ENCODE measurements at regions not wholly inside any gene's neighbourhood (a gene's known extent, or its start where the extent isn't known, plus 50 kb on each side); places are given as distances from the start of the nearest gene placed in this dataset.
A peak's percentile ranks its signal among the peaks of the same experiment; 100 is the strongest.

- Mint-ChIP-seq H3K36me3 (ENCODE audit: low read depth) (no peaks in the 10 kb centered on the region), H3K27me3 (no peaks in the 10 kb centered on the region), H3K27ac (no peak overlapping the region), H3K4me1 (ENCODE audit: low read depth) (peaks cover 84% of the 10 kb centered on the region), H3K9me3 (peaks cover 3% of the 10 kb centered on the region), H3K4me3 (no peak overlapping the region)
- Histone ChIP-seq H3K4me3 (ENCODE audit: low read length) (no peak overlapping the region), H3K36me3 (ENCODE audit: insufficient read depth, low read length) (no peaks in the 10 kb centered on the region), H3K27ac (ENCODE audit: low read depth in 1 of 2, low read length in 2 of 2) (no peak overlapping the region), H3K27me3 (ENCODE audit: control insufficient read depth in 1 of 2, insufficient read depth in 2 of 2, low read length in 2 of 2) (no peaks in the 10 kb centered on the region), H3K4me1 (ENCODE audit: insufficient read depth, low read length) (peaks cover 44% of the 10 kb centered on the region), H3K9me3 (ENCODE audit: control insufficient read depth in 1 of 2, insufficient read depth in 1 of 2, low read length in 2 of 2) (peaks cover 0 to 5% of the 10 kb centered on the region in 2 experiments)
- POLR2A ChIA-PET = no interaction called here
- intact Hi-C loops (cut with DNase I, micrococcal nuclease) = loop anchor here in 1 of 2 experiments (10.0 kb wide), 1 partner anchor 169 kb away; no protein-coding TSS in a partner anchor
- CTCF ChIA-PET = interaction anchor here (4.5 kb wide), 1 partner anchor 36 kb away, joined by 19 read pairs; no protein-coding TSS in a partner anchor
- TF ChIP-seq, protein P1, sequence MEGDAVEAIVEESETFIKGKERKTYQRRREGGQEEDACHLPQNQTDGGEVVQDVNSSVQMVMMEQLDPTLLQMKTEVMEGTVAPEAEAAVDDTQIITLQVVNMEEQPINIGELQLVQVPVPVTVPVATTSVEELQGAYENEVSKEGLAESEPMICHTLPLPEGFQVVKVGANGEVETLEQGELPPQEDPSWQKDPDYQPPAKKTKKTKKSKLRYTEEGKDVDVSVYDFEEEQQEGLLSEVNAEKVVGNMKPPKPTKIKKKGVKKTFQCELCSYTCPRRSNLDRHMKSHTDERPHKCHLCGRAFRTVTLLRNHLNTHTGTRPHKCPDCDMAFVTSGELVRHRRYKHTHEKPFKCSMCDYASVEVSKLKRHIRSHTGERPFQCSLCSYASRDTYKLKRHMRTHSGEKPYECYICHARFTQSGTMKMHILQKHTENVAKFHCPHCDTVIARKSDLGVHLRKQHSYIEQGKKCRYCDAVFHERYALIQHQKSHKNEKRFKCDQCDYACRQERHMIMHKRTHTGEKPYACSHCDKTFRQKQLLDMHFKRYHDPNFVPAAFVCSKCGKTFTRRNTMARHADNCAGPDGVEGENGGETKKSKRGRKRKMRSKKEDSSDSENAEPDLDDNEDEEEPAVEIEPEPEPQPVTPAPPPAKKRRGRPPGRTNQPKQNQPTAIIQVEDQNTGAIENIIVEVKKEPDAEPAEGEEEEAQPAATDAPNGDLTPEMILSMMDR (IDR thresholded peaks at IDR 0.05) = no peak
- DNase-seq (no peak), ATAC-seq (ENCODE audit: poor library complexity) (no peak)
Observed at GRCh38 chr2:100645695-100646429, 83.1 kb downstream of the PDCL3 start.

GRCh38 chr2:100647709-100648108, 84.9 kb downstream of the PDCL3 start:
- peaks cover 0 to 5% of the 10 kb centered on the region in 2 experiments for H3K9me3 ChIP-seq (ENCODE audit: control insufficient read depth in 1 of 2, insufficient read depth in 1 of 2, low read length in 2 of 2)
- POLR2A ChIA-PET = no interaction called here
- H3K27ac ChIP-seq (ENCODE audit: low read depth in 1 of 2, low read length in 2 of 2) = no peak overlapping the region
- TF ChIP-seq, protein P1 (IDR thresholded peaks at IDR 0.05) = no peak
- no peaks in the 10 kb centered on the region for H3K27me3 ChIP-seq (ENCODE audit: control insufficient read depth in 1 of 2, insufficient read depth in 2 of 2, low read length in 2 of 2)
- DNase-seq (no peak), ATAC-seq (ENCODE audit: poor library complexity) (no peak)
- H3K36me3 ChIP-seq (ENCODE audit: insufficient read depth, low read length) = no peaks in the 10 kb centered on the region
- peak overlapping the region; percentile 14 for H3K27ac Mint-ChIP-seq
- CTCF ChIA-PET = no interaction called here
- H3K4me3 Mint-ChIP-seq = peak overlapping the region; percentile 50
- no peaks in the 10 kb centered on the region for H3K27me3 Mint-ChIP-seq
- no peak overlapping the region for H3K4me3 ChIP-seq (ENCODE audit: low read length)
- peaks cover 3% of the 10 kb centered on the region for H3K9me3 Mint-ChIP-seq
- H3K36me3 Mint-ChIP-seq (ENCODE audit: low read depth) = no peaks in the 10 kb centered on the region
- H3K4me1 Mint-ChIP-seq (ENCODE audit: low read depth) = peaks cover 84% of the 10 kb centered on the region
- intact Hi-C loops (cut with DNase I, micrococcal nuclease) = loop anchor here in 1 of 2 experiments (10.0 kb wide), 1 partner anchor 167 kb away; no protein-coding TSS in a partner anchor
- H3K4me1 ChIP-seq (ENCODE audit: insufficient read depth, low read length) = peaks cover 30% of the 10 kb centered on the region

- DNase-seq (peak in 2 of 14 experiments; percentile 22 to 28), ATAC-seq (ENCODE audit: poor library complexity) (peak; percentile 13)
- peak overlapping the region in 1 of 2 donors; percentile 16 for H3K27ac ChIP-seq (ENCODE audit: low read depth in 1 of 2, low read length in 2 of 2)
- intact Hi-C loops (cut with DNase I, micrococcal nuclease) = loop anchor here in 1 of 2 experiments (5.0 kb wide), 1 partner anchor 68 kb away; no protein-coding TSS in a partner anchor
- H3K4me3 ChIP-seq (ENCODE audit: low read length) = no peak overlapping the region
- Mint-ChIP-seq H3K4me1 (ENCODE audit: low read depth) (peaks cover 82% of the 10 kb centered on the region), H3K27me3 (no peaks in the 10 kb centered on the region), H3K27ac (peak overlapping the region; percentile 83), H3K4me3 (peak overlapping the region; percentile 57), H3K9me3 (peaks cover 6% of the 10 kb centered on the region), H3K36me3 (ENCODE audit: low read depth) (no peaks in the 10 kb centered on the region)
- ChIA-PET POLR2A (interaction anchor here (1.0 to 1.2 kb wide), 2 partner anchors 9 to 69 kb away, joined by 3 read pairs; no protein-coding TSS in a partner anchor), CTCF (interaction anchor here (0.6 to 2.5 kb wide), 4 partner anchors 10 to 87 kb away, joined by 3 to 10 read pairs (median 3); no protein-coding TSS in a partner anchor)
- peaks cover 0 to 5% of the 10 kb centered on the region in 2 experiments for H3K9me3 ChIP-seq (ENCODE audit: control insufficient read depth in 1 of 2, insufficient read depth in 1 of 2, low read length in 2 of 2)
- H3K4me1 ChIP-seq (ENCODE audit: insufficient read depth, low read length) = peaks cover 28% of the 10 kb centered on the region
- no peaks in the 10 kb centered on the region for H3K27me3 ChIP-seq (ENCODE audit: control insufficient read depth in 1 of 2, insufficient read depth in 2 of 2, low read length in 2 of 2)
- H3K36me3 ChIP-seq (ENCODE audit: insufficient read depth, low read length) = no peaks in the 10 kb centered on the region
- TF ChIP-seq, protein P1 (IDR thresholded peaks at IDR 0.05) = no peak
Observed at GRCh38 chr2:100650151-100650550, 87.4 kb downstream of the PDCL3 start.
